Gastroesophageal sphincter (tissue), 3 donors: ENCODE measurements at regions not wholly inside any gene's neighbourhood (a gene's known extent, or its start where the extent isn't known, plus 50 kb on each side); places are given as distances from the start of the nearest gene placed in this dataset.

Experiments
- POLR2A ChIP-seq, 2 donors: fragments of 450-650 bp; IDR thresholded peaks; one replicate each; pipeline ENCODE4 v1.6.1; 2017; ENCODE audit warnings: antibody characterized with exemption in 2 of 2, mild to moderate bottlenecking in 2 of 2, moderate library complexity in 1 of 2
- TF ChIP-seq, protein P1 (sequence below), 4 experiments: fragments of 200-600 bp in 2 of 4; fragments of 450-650 bp in 2 of 4; sonication (generic) in 1 of 4; IDR thresholded peaks; one replicate each; pipeline ENCODE4 v1.5.1; 2017 to 2019; ENCODE audit warnings: antibody characterized with exemption in 4 of 4, mild to moderate bottlenecking in 2 of 4, moderate library complexity in 2 of 4

DNA sequence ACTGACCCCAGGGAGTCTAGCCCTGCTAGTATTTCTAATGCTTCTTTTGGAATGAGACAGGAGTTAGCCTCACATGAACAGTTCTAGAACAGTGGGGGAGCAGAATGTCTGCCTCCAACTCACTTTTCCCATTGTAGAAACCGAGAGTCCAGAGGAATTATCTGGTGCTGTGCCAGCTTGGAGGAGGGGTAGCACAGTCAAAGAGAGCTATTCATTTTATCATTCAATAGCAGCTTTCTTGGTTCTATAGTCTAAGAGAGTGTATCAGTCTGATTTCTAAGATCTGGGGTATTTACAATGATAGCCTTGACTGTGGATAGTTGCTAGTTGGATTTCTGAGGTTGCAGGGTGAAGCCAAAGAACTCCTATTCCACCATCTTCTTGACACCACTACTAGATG lies 448.2 kb downstream of the RFPL4B start:
- TF ChIP-seq, protein P1, sequence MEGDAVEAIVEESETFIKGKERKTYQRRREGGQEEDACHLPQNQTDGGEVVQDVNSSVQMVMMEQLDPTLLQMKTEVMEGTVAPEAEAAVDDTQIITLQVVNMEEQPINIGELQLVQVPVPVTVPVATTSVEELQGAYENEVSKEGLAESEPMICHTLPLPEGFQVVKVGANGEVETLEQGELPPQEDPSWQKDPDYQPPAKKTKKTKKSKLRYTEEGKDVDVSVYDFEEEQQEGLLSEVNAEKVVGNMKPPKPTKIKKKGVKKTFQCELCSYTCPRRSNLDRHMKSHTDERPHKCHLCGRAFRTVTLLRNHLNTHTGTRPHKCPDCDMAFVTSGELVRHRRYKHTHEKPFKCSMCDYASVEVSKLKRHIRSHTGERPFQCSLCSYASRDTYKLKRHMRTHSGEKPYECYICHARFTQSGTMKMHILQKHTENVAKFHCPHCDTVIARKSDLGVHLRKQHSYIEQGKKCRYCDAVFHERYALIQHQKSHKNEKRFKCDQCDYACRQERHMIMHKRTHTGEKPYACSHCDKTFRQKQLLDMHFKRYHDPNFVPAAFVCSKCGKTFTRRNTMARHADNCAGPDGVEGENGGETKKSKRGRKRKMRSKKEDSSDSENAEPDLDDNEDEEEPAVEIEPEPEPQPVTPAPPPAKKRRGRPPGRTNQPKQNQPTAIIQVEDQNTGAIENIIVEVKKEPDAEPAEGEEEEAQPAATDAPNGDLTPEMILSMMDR (IDR thresholded peaks at IDR 0.05): no peak
- TF ChIP-seq POLR2A (IDR thresholded peaks at IDR 0.05): no peak
